ENCODE measurements at regions not wholly inside any gene's neighbourhood (a gene's known extent, or its start where the extent isn't known, plus 50 kb on each side); places are given as distances from the start of the nearest gene placed in this dataset.
"Not testable (repeated sequence)": the region's sequence is repeated elsewhere in the genome, so short reads cannot be mapped to it uniquely, and the experiment has no call there.

DNA sequence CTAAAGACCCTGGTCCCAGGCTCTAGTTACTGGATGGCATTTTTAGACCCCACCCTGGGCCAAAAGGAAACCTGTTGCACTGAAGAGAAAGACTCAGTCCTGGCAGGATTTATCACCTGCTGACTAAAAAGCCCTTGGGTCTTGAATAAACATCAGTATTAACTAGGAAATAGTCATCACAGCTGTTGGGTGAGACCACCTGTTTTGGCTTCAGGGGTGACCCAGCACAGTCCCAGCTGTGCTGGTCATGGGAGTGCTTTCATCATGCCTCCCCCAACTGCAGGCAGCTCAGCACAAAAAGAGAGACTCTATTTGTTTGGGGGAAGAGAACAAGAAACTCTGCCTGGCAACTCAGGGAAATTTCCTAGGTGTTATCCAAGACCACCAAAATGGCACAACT, 903.2 kb downstream of the C4orf33 start:
- ChIA-PET POLR2A (ENCODE audit: low non-redundant PET) (no interaction called here), CTCF (no interaction called here)
- TF ChIP-seq, protein P1, sequence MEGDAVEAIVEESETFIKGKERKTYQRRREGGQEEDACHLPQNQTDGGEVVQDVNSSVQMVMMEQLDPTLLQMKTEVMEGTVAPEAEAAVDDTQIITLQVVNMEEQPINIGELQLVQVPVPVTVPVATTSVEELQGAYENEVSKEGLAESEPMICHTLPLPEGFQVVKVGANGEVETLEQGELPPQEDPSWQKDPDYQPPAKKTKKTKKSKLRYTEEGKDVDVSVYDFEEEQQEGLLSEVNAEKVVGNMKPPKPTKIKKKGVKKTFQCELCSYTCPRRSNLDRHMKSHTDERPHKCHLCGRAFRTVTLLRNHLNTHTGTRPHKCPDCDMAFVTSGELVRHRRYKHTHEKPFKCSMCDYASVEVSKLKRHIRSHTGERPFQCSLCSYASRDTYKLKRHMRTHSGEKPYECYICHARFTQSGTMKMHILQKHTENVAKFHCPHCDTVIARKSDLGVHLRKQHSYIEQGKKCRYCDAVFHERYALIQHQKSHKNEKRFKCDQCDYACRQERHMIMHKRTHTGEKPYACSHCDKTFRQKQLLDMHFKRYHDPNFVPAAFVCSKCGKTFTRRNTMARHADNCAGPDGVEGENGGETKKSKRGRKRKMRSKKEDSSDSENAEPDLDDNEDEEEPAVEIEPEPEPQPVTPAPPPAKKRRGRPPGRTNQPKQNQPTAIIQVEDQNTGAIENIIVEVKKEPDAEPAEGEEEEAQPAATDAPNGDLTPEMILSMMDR (conservative IDR thresholded peaks at IDR 0.05; ENCODE audit: low read depth) = no peak
- no peak for DNase-seq (ENCODE audit: low spot score)
- H3K27ac ChIP-seq = no peak overlapping the region

DNA sequence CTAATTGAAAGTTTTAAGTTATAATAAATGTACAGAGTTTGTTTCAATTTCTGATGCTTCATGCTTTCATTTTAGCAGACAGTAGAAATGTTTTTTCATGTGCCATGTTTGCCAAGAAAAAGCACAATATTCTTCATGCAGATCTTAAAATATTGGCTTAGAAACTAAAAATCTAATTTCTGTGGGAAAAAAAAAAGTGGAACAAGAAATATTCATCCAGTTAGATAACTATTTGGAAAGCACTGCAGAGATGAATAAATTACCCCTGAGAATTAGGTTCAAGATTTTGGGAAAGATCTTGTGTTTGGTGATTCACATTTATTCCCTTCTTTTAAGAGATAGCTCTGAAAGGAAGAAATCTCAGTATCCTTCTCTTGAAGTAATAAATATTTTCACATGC, 912.5 kb downstream of the C4orf33 start:
- ChIA-PET POLR2A (ENCODE audit: low non-redundant PET) (no interaction called here), CTCF (interaction anchor here (0.6 kb wide), 1 partner anchor 329 kb away, joined by 3 read pairs; no protein-coding TSS in a partner anchor)

DNA sequence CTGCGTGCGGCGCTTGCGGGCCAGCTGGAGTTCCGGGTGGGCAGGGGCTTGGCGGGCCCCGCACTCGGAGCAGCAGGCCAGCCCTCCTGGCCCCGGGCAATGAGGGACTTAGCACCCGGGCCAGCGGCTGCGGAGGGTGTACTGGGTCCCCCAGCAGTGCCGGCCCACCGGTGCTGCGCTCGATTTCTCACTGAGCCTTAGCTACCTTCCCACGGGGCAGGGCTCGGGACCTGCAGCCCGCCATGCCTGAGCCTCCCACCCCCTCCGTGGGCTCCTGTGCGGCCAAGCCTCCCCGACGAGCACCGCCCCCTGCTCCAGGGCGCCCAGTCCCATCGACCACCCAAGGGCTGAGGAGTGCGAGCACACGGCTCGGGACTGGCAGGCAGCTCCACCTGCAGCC, 916.9 kb downstream of the C4orf33 start:
- POLR2A ChIA-PET (ENCODE audit: low non-redundant PET); H3K27ac ChIP-seq; DNase-seq (ENCODE audit: low spot score): not testable (repeated sequence)
- CTCF ChIA-PET = interaction anchor here (0.6 kb wide), 1 partner anchor 129 kb away, joined by 3 read pairs; no protein-coding TSS in a partner anchor

More for the DNA sequence above, 912.5 kb downstream of the C4orf33 start:
- TF ChIP-seq, protein P1 (conservative IDR thresholded peaks at IDR 0.05; ENCODE audit: low read depth) = no peak
- DNase-seq (ENCODE audit: low spot score) = no peak
- H3K27ac ChIP-seq = no peak overlapping the region

DNA sequence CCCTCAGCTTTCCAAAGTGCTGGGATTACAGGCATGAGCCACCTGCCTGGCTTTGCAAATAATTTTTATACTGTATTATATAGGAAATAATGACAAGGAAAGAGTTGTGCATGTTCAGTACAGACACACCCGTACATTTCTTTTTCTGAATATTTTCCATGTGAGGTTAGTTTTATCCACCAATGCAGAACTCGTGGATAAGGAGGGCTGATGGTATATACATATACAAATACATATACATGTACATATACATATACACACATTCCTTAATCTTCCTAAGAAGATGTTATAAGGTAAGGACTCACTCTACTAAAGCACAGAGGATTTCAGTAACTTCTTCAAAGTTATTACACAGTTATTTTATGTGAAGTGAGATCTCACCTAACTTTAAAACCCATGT, 925.8 kb downstream of the C4orf33 start:
- TF ChIP-seq, protein P1 (conservative IDR thresholded peaks at IDR 0.05; ENCODE audit: low read depth) = no peak
- no peak overlapping the region for H3K27ac ChIP-seq
- ChIA-PET CTCF (interaction anchor here (0.6 kb wide), 1 partner anchor 487 kb away, joined by 3 read pairs; no protein-coding TSS in a partner anchor), POLR2A (ENCODE audit: low non-redundant PET) (no interaction called here)
- DNase-seq (ENCODE audit: low spot score) = no peak

DNA sequence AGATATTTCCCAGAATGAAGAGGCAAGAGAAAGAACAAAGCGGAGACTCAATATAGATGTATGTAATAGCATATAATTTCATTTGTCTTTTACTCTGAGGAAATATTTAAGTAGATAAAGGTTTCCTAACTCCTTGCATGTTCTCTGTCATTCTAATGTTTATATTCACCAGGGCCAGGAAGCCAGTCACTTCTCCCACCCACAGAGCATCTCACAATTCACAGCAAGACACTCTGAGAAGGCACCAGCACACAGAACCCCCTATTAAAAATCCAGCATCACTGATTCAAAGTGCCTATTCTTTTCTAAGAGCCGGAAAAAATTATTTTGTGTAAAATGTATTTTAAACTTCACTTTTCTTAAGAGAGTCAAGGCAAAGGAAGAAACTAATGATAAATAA, 927.1 kb downstream of the C4orf33 start:
- ChIA-PET CTCF (no interaction called here), POLR2A (ENCODE audit: low non-redundant PET) (no interaction called here)
- TF ChIP-seq, protein P1 (conservative IDR thresholded peaks at IDR 0.05; ENCODE audit: low read depth) = no peak
- DNase-seq (ENCODE audit: low spot score) = no peak
- H3K27ac ChIP-seq = no peak overlapping the region

DNA sequence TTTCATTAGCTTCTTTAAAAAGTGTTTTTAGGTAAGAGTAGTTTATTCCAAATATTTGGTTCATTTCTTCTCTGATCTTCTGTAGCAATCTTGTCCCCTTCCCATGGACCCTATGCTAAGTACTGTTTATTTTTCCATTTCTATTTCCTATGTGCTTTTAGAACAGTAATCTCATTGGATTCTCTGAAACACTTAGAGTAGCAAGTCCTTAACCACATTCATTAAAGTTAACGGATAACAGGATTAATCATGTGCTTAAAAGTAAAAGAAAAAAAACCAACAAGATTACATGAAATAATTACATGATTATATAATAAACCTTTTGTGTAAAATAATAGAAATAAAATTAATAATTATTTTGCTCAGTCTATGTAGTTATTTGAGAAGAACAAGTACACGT, 929.7 kb downstream of the C4orf33 start:
- POLR2A ChIA-PET (ENCODE audit: low non-redundant PET) = no interaction called here
- CTCF ChIA-PET = no interaction called here
- DNase-seq (ENCODE audit: low spot score) = no peak
- TF ChIP-seq, protein P1 (conservative IDR thresholded peaks at IDR 0.05; ENCODE audit: low read depth) = no peak
- no peak overlapping the region for H3K27ac ChIP-seq

DNA sequence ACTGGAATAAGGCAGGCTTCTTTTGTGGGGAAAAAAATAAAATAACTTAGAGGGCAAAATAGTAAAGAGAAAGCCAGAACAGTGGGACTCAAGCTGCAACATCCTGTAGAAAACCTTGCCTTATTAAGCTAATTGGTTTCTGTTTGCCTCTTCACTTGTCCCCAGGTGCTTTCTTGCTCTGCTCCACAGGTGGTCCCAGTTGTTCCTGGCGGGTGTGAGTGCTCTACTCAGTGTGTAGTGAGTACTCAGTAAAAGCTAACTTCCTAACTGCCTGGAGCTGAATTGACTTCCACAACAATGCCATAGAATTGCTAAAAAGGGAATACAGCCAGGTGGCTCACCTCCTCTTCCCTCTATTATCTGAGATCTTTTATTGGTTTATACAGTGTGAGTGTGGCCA, 930.2 kb downstream of the C4orf33 start:
- TF ChIP-seq, protein P1 (conservative IDR thresholded peaks at IDR 0.05; ENCODE audit: low read depth) = no peak
- ChIA-PET POLR2A (ENCODE audit: low non-redundant PET) (no interaction called here), CTCF (no interaction called here)
- DNase-seq (ENCODE audit: low spot score) = no peak
- no peak overlapping the region for H3K27ac ChIP-seq
